Smooth muscle cell (in vitro differentiated cells): ENCODE measurements at regions not wholly inside any gene's neighbourhood (a gene's known extent, or its start where the extent isn't known, plus 50 kb on each side); places are given as distances from the start of the nearest gene placed in this dataset.

Experiments
- DNase-seq: peaks from one replicate; lab custom pipeline; 2025; ENCODE audit not compliant: unreplicated experiment; lab: John Stamatoyannopoulos, UW
- H2AFZ ChIP-seq: fragments of 200-600 bp; sonication (generic); 2 replicates; pipeline ENCODE4 v1.6.0; 2016; ENCODE audit warnings: antibody characterized with exemption, low read depth, mild to moderate bottlenecking
- H3F3A ChIP-seq: fragments of 200-600 bp; sonication (generic); 2 replicates; pipeline ENCODE4 v1.6.0; 2017; ENCODE audit warnings: antibody characterized with exemption, low read depth
- H3K27ac ChIP-seq: fragments of 200-600 bp; sonication (generic); 2 replicates; pipeline ENCODE4 v1.5.1; 2016; ENCODE audit warnings: low read depth, mild to moderate bottlenecking
- H3K27me3 ChIP-seq: fragments of 200-600 bp; sonication (generic); 2 replicates; pipeline ENCODE4 v1.6.1; 2016; ENCODE audit warnings: low read depth, mild to moderate bottlenecking
- H3K36me3 ChIP-seq: fragments of 200-600 bp; sonication (generic); 2 replicates; pipeline ENCODE4 v1.5.1; 2016; ENCODE audit warnings: low read depth
- H3K4me1 ChIP-seq: fragments of 200-600 bp; sonication (generic); 2 replicates; pipeline ENCODE4 v1.5.1; 2016; ENCODE audit warnings: low read depth
- H3K4me2 ChIP-seq: fragments of 200-600 bp; sonication (generic); 2 replicates; pipeline ENCODE4 v1.6.0; 2016; ENCODE audit warnings: mild to moderate bottlenecking
- H3K4me3 ChIP-seq: fragments of 200-600 bp; sonication (generic); 2 replicates; pipeline ENCODE4 v1.5.1; 2016; ENCODE audit warnings: mild to moderate bottlenecking
- H3K79me2 ChIP-seq: fragments of 200-600 bp; sonication (generic); 2 replicates; pipeline ENCODE4 v1.6.0; 2016; ENCODE audit warnings: low read depth, mild to moderate bottlenecking
- H3K9ac ChIP-seq: fragments of 200-600 bp; sonication (generic); 2 replicates; pipeline ENCODE4 v1.6.0; 2016; ENCODE audit warnings: low read depth
- H3K9me3 ChIP-seq: fragments of 200-600 bp; sonication (generic); replicated peaks from 2 replicates; pipeline ENCODE4 v1.5.1; 2016; ENCODE audit warnings: low read depth
- H4K20me1 ChIP-seq: fragments of 200-600 bp; sonication (generic); 2 replicates; pipeline ENCODE4 v1.6.0; 2016; ENCODE audit warnings: low read depth
- WGBS: methylation state at CpG from one replicate; pipeline ENCODE4 v1.1.7; 2016; ENCODE audit warnings: low lambda C conversion rate; 5-methylcytosine and 5-hydroxymethylcytosine counted together
- TF ChIP-seq, protein P1 (sequence below): fragments of 200-600 bp; sonication (generic); IDR thresholded peaks from 2 replicates; pipeline ENCODE4 v1.5.1; 2017; ENCODE audit warnings: borderline replicate concordance, mild to moderate bottlenecking, antibody characterized with exemption; ENCODE audit not compliant: insufficient read depth, poor library complexity, severe bottlenecking

DNA sequence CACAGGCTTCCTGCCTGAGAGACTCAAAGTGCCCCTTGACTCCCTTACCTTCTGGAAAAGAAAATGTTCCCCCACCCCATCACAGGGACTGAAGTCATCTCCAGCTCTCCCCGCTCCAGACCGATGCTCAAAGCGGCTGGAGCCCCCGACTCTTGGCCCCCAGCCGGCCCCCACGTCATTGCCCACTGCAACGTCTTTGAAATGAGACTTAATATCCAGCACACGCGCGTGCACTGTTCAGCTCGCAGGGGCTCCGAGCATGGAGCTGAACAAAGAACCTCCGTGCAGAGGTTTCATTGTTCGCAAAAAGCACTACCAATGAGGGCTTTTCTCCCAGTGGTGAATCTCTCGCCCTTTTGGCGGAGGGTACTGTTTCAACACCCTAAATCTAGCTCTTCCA, 313.4 kb upstream of the SORL1-AS1 start:
- H2AFZ ChIP-seq, result peak overlapping the region; percentile 67
- peak overlapping the region; percentile 53 for H3K4me2 ChIP-seq
- 91% methylated on average over 16 of the region's 16 CpGs for WGBS

DNA sequence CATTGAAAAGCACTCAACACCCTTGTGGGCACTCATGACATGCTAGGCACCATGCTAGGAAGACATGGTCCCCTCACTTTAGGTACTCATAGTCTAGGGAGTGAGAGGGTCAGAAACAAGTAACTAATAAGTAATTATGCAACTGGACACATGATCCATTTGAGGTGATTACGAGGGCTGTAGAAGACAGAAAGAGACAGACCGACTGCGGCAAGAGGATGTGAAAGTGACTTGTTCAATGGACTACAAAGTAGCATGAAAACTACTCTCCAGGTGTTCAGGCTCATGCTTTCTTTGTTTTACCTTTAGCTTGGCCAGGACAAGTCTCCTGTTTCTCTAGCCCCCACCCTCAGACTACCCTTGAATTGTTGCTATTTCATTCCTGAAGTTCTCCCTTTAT, 310.8 kb upstream of the SORL1-AS1 start:
- no peak overlapping the region for H2AFZ ChIP-seq
- no peaks in the 10 kb centered on the region for H3K27me3 ChIP-seq
- 88% methylated on average over 3 of the region's 3 CpGs for WGBS
- no peak overlapping the region for H3K4me3 ChIP-seq
- no peaks in the 10 kb centered on the region for H3K36me3 ChIP-seq
- peaks cover 3% of the 10 kb centered on the region for H3K4me1 ChIP-seq
- no peak overlapping the region for H3K9ac ChIP-seq
- H3K27ac ChIP-seq, result no peak overlapping the region
- no peak overlapping the region for H3K4me2 ChIP-seq
- no peak for DNase-seq
- H3F3A ChIP-seq, result peaks cover 9% of the 10 kb centered on the region
- no peaks in the 10 kb centered on the region for H3K79me2 ChIP-seq
- H4K20me1 ChIP-seq, result no peaks in the 10 kb centered on the region
- no peaks in the 10 kb centered on the region for H3K9me3 ChIP-seq
- TF ChIP-seq, protein P1, sequence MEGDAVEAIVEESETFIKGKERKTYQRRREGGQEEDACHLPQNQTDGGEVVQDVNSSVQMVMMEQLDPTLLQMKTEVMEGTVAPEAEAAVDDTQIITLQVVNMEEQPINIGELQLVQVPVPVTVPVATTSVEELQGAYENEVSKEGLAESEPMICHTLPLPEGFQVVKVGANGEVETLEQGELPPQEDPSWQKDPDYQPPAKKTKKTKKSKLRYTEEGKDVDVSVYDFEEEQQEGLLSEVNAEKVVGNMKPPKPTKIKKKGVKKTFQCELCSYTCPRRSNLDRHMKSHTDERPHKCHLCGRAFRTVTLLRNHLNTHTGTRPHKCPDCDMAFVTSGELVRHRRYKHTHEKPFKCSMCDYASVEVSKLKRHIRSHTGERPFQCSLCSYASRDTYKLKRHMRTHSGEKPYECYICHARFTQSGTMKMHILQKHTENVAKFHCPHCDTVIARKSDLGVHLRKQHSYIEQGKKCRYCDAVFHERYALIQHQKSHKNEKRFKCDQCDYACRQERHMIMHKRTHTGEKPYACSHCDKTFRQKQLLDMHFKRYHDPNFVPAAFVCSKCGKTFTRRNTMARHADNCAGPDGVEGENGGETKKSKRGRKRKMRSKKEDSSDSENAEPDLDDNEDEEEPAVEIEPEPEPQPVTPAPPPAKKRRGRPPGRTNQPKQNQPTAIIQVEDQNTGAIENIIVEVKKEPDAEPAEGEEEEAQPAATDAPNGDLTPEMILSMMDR, result no peak

More for the DNA sequence above, 313.4 kb upstream of the SORL1-AS1 start:
- Histone ChIP-seq H3K36me3 (no peaks in the 10 kb centered on the region), H3K27ac (peak overlapping the region; percentile 39), H3K4me3 (no peak overlapping the region), H3K9ac (no peak overlapping the region), H3F3A (peaks cover 9% of the 10 kb centered on the region), H3K27me3 (no peaks in the 10 kb centered on the region), H3K79me2 (no peaks in the 10 kb centered on the region), H3K9me3 (no peaks in the 10 kb centered on the region), H3K4me1 (peaks cover 3% of the 10 kb centered on the region), H4K20me1 (no peaks in the 10 kb centered on the region)
- no peak for DNase-seq
- TF ChIP-seq, protein P1, result no peak

DNA sequence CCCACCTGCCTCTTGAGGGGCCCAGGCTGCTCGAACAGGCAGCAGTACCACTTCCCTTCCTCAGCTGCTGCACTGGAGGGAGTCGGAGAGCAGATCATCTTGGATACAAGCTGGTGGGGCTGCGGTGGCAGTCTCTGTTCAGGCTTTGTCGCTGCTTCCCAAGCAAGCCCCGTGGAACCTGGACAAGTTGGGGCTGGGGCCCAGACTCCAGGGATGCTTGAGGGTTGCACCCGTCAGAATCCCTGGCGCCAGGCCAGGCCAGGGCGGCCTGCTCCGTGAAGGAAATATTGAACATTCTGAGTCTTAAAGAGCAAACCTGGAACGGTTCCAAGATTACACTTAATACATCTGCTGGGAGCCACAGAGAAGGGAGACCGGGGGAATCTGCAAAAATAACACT, 310.1 kb upstream of the SORL1-AS1 start:
- Histone ChIP-seq H3K9ac (no peak overlapping the region), H3K9me3 (no peaks in the 10 kb centered on the region), H3K27ac (no peak overlapping the region), H3F3A (peaks cover 9% of the 10 kb centered on the region), H3K4me2 (peak overlapping the region; percentile 23), H2AFZ (peak overlapping the region; percentile 11), H4K20me1 (no peaks in the 10 kb centered on the region), H3K27me3 (no peaks in the 10 kb centered on the region), H3K4me3 (no peak overlapping the region), H3K4me1 (peaks cover 3% of the 10 kb centered on the region), H3K36me3 (no peaks in the 10 kb centered on the region), H3K79me2 (no peaks in the 10 kb centered on the region)
- no peak for DNase-seq
- TF ChIP-seq, protein P1, result no peak
- 35% methylated on average over 11 of the region's 11 CpGs for WGBS

DNA sequence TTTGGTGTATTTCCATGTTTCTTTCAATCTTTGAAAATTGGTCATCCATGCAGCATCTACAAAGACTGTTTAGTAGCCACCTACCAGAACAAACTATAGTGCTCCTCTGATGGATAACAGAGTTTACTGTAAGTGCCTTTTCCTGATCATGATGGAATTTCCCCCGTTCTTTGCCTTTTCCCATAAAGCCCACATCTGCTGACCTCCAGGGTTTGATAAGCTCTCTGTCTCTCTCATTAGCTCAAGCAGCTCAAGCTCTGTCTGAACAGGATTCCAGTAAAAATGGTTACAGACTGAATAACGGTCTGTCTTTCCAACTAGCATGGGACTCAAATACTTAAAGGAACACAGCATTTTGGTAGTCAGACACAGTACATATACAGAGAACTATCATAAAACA, 308.4 kb upstream of the SORL1-AS1 start:
- Histone ChIP-seq H4K20me1 (no peaks in the 10 kb centered on the region), H3F3A (peaks cover 5% of the 10 kb centered on the region), H3K27ac (peak overlapping the region; percentile 15), H3K36me3 (no peaks in the 10 kb centered on the region), H3K79me2 (no peaks in the 10 kb centered on the region), H3K9ac (no peak overlapping the region), H3K4me3 (no peak overlapping the region), H3K4me1 (peaks cover 3% of the 10 kb centered on the region), H2AFZ (peak overlapping the region; percentile 21), H3K27me3 (no peaks in the 10 kb centered on the region), H3K4me2 (peak overlapping the region; percentile 40), H3K9me3 (no peaks in the 10 kb centered on the region)
- TF ChIP-seq, protein P1, result no peak
- WGBS, result 11% methylated on average over 2 of the region's 2 CpGs
- DNase-seq, result no peak
